Ectodermal cell (in vitro differentiated cells): ENCODE measurements at regions not wholly inside any gene's neighbourhood (a gene's known extent, or its start where the extent isn't known, plus 50 kb on each side); places are given as distances from the start of the nearest gene placed in this dataset.
"Not testable (repeated sequence)": the region's sequence is repeated elsewhere in the genome, so short reads cannot be mapped to it uniquely, and the experiment has no call there.

Source experiments
- H3K27ac ChIP-seq: 2 replicates; pipeline ENCODE4 v1.7.0; 2013; ENCODE audit warnings: mild to moderate bottlenecking, low read depth, low read length; ENCODE audit not compliant: insufficient read depth, poor library complexity, severe bottlenecking
- H3K27me3 ChIP-seq: 2 replicates; pipeline ENCODE4 v1.7.0; 2013; ENCODE audit warnings: mild to moderate bottlenecking, low read length; ENCODE audit not compliant: insufficient read depth, control insufficient read depth, poor library complexity, severe bottlenecking
- H3K36me3 ChIP-seq: one replicate; pipeline ENCODE4 v1.7.0; 2013; ENCODE audit warnings: low read length; ENCODE audit not compliant: control insufficient read depth, insufficient read depth
- H3K4me1 ChIP-seq: one replicate; pipeline ENCODE4 v1.7.0; 2013; ENCODE audit warnings: low read length; ENCODE audit not compliant: control insufficient read depth, insufficient read depth
- H3K4me3 ChIP-seq: 2 replicates; pipeline ENCODE4 v1.7.0; 2013; ENCODE audit warnings: low read depth, low read length, control low read depth; ENCODE audit not compliant: insufficient read depth
- H3K9me3 ChIP-seq: 2 replicates; pipeline ENCODE4 v1.7.0; 2013; ENCODE audit warnings: mild to moderate bottlenecking, low read length, moderate library complexity; ENCODE audit not compliant: control insufficient read depth
- WGBS, 2 experiments: methylation state at CpG; one replicate each; pipeline ENCODE4 v1.1.7; 2013; ENCODE audit warnings: missing lambda C conversion rate in 2 of 2; 5-methylcytosine and 5-hydroxymethylcytosine counted together

DNA sequence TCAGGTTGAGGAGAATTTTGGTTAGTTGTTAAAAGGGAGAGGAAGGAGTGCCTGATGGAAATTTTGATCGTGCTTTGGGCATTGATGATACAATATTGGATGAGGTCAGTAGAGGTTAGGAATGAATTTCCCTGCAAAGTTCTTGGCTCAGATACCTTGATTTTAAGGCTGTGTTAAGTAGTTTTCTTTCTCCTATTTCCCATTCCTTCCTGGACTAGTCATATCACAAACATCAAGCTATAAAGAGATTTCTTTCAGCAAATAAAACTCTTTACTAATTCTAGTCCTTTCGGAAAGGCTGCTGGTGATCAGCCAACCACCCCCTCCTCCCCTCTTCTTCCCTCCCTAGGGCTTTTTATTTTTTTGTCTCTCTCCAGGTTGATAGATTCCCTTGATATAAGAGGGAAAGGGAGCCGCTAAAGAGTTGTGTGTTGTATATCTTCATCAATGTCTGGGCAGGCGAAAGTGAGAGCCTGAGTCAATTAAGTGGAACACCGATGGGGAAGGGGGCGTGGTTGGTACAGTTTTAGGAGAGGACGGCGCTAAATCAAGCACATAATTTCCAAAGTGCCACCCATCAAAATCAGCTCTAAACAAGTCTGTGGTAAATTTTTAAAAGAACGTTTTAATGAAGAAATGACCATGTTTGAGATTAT is 100.1 kb upstream of the PLXNA2 start:
- Histone ChIP-seq H3K27ac (no peak overlapping the region), H3K27me3 (peaks cover 24% of the 10 kb centered on the region), H3K4me3 (no peak overlapping the region), H3K9me3 (no peaks in the 10 kb centered on the region), H3K4me1 (peaks cover 13% of the 10 kb centered on the region), H3K36me3 (no peaks in the 10 kb centered on the region)
- WGBS, 2 experiments: 87 to 92% methylated on average over 7 to 9 of the region's 9 CpGs

DNA sequence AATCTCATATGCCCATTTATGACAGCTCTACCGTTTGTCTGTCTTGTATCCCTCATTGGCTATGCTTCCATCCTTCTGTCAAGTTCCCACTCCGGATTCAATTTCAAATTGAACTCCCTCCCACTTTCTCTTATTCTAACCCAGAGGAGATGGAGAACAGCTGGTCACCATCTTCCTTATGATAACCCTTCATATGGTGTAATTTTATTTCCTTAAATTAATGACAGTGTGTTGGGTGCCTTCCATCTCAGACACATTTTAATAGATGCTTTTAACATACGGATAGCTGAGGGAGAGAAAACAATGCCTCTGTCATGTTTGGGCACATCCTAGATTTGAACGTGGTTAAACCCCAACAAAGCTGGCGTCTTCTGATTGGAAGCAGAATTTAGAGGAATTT is 103.0 kb upstream of the PLXNA2 start:
- Histone ChIP-seq H3K9me3 (no peaks in the 10 kb centered on the region), H3K4me3 (no peak overlapping the region), H3K27ac (no peak overlapping the region), H3K36me3 (no peaks in the 10 kb centered on the region), H3K4me1 (peaks cover 23% of the 10 kb centered on the region), H3K27me3 (peaks cover 24% of the 10 kb centered on the region)
- WGBS, 2 experiments: 90 to 95% methylated on average over 5 of the region's 5 CpGs

DNA sequence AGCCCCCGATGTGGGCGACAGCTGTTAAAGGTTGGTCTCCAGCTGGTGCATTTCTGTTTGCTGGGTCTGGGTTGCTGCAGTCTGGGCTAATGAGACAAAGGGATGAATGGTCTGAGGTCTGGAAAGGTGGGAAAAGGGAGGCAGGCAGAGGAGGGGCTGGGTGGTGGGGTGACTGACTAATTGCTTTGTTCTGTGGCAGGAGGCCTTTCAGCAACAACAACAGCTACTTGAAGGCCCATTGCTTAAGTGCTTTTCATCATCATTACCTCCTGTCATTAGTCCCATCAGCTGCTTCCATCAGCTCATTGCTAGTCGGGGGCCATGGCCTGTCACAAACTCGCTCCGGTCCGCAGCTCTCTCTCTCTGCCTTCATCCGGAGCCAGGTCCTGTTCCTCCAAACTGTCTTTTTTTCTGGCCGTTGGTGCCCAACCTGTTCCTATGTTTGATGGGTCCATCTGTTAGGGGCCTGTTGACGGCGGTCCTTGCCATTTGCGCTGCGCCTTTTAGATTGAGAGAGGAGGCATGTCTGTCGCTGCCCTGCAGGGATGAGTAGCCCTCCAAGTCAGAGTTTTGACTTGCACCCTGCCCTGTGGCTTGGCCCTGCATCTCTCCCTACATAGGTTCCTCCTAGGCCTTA is 105.6 kb upstream of the PLXNA2 start:
- Histone ChIP-seq H3K9me3 (no peaks in the 10 kb centered on the region), H3K4me1 (peaks cover 19% of the 10 kb centered on the region), H3K4me3 (no peak overlapping the region), H3K27me3 (peaks cover 24% of the 10 kb centered on the region), H3K36me3 (no peaks in the 10 kb centered on the region), H3K27ac (no peak overlapping the region)
- whole genome bisulfite sequencing, 2 experiments: 52 to 57% methylated on average over 13 of the region's 13 CpGs

DNA sequence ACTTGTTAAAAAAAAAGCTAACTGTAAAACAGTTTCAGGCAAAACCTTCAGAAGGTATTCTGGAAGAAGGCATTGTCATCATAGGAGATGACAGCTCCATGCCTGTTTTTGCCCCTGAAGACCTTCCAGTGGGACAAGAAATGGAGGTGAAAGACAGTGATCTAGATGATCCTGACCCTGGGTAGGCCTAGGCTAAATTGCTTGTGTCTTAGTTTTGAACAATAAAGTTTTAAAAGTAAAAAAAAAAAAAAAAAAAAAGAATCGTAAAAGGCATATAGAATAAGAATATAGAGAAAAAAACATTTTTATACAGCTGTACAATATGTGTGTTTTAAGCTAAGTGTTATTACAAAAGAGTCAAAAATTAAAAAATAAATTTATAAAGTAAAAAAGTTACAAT is 106.6 kb upstream of the PLXNA2 start:
- H3K4me1 ChIP-seq: peaks cover 23% of the 10 kb centered on the region
- WGBS, 2 experiments: no CpG with 5 or more reads among the region's 1 CpG

DNA sequence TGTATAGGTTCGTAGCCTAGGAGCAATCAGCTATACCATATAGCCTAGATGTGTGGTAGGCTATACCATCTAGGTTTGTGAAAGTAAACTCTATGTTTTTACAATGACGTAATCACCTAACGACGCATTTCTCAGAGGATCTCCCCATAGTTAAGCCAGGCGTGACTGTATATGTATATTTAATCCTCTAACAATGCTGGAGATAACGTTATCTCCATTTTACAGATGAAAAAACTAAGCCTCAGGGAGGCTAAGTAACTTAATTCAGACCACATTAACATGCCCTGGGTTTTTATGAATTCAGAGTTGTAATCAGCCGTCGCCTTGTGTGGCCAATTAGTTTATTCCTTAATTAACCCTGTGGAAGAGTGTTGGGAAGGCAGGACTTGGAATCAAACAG is 107.7 kb upstream of the PLXNA2 start:
- H3K27me3 ChIP-seq: peaks cover 15% of the 10 kb centered on the region
- H3K4me3 ChIP-seq: no peak overlapping the region
- no peak overlapping the region for H3K27ac ChIP-seq
- H3K9me3 ChIP-seq: no peaks in the 10 kb centered on the region
- peaks cover 26% of the 10 kb centered on the region for H3K4me1 ChIP-seq
- WGBS, 2 experiments: 96 to 97% methylated on average over 8 of the region's 8 CpGs
- H3K36me3 ChIP-seq: no peaks in the 10 kb centered on the region

More for the DNA sequence above, 106.6 kb upstream of the PLXNA2 start:
- Histone ChIP-seq H3K4me3 (no peak overlapping the region), H3K27ac (no peak overlapping the region), H3K27me3 (peaks cover 18% of the 10 kb centered on the region), H3K9me3 (no peaks in the 10 kb centered on the region), H3K36me3 (no peaks in the 10 kb centered on the region)

DNA sequence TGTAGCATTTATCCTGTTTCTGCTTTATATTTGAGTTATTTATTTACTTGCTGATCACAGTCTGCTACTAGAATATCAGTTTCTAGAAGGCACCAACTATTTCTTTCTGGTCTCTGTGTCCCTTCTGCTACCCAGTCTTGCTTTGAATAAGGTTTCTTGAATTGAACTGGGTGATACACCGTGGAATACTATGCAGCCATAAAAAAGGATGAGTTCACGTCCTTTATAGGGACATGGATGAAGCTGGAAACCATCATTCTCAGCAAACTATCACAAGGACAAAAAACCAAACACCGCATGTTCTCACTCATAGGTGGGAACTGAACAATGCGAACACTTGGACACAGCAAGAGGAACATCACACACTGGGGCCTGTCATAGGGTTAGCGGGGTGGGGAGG is 109.6 kb upstream of the PLXNA2 start:
- WGBS, 2 experiments: 90 to 94% methylated on average over 4 to 5 of the region's 5 CpGs
- H3K9me3 ChIP-seq, H3K27ac ChIP-seq, H3K36me3 ChIP-seq, H3K4me3 ChIP-seq, H3K27me3 ChIP-seq: not testable (repeated sequence)
- peaks cover 26% of the 10 kb centered on the region for H3K4me1 ChIP-seq

DNA sequence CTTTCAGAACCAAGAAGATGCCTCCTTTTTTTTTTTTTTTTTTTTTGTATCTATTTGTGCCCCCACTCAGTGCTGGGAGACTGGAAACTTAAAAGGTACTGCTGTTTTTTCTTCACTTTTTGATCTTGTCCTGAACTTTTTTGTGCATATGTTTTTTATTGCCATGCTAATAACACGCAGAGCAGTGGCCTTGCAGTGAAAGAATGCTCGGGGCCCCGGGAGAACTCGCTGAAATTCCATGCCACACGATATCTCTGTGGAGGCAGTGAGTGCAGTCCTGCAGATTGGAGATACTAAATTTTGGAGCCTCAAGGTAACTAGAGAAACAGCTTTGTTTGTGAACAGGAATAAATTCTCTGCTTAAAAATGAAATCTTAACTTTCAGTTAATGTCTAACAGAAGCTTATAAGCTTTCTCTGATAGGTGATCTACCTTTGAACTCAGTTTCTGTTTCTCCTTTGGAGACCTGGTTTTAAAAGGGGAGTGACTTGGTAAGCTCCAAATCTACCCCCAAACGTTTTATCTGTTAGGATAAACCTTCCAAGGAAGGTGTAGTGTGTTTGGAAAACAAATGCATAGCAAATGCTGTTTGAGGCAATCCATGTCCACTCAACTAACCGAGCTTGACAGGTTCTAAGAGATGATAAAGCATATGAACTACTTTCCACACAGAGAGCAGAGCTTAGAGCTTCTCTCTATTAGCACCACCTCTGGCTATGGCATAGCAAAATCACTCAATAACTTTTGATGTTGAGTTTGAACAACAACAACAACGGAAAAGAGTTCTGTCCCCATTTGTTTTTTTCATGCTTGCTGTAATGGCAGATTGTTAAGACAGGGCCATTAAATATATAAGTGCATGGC is 113.7 kb upstream of the PLXNA2 start:
- no peaks in the 10 kb centered on the region for H3K27me3 ChIP-seq
- H3K27ac ChIP-seq: no peak overlapping the region
- H3K36me3 ChIP-seq: no peaks in the 10 kb centered on the region
- H3K4me1 ChIP-seq: peaks cover 12% of the 10 kb centered on the region
- H3K9me3 ChIP-seq: no peaks in the 10 kb centered on the region
- H3K4me3 ChIP-seq: no peak overlapping the region
- 87 to 89% methylated on average over 7 to 8 of the region's 8 CpGs for WGBS, 2 experiments

DNA sequence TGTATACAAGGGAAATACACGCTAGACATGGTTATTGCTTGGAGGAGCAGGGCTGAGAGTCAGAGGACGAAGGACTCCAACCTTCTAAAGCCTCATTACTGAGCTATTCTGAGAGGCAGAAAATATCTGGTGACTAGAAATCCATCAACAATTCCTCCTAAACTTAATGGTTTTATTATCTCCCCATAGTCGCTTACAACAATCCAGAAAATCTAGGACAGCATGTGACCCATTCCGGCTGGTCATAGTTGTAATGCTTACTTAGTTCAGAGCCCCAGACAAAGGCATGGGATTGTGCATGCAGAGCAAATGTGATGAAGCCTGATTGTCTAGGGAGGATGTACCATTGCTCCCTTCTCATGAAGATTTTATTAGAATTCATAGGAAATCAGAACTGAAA is 114.5 kb upstream of the PLXNA2 start:
- H3K36me3 ChIP-seq: no peaks in the 10 kb centered on the region
- H3K27ac ChIP-seq: no peak overlapping the region
- WGBS, 2 experiments: 90 to 97% methylated on average over 4 of the region's 4 CpGs
- H3K9me3 ChIP-seq: no peaks in the 10 kb centered on the region
- H3K27me3 ChIP-seq: no peaks in the 10 kb centered on the region
- H3K4me3 ChIP-seq: no peak overlapping the region
- peaks cover 12% of the 10 kb centered on the region for H3K4me1 ChIP-seq

DNA sequence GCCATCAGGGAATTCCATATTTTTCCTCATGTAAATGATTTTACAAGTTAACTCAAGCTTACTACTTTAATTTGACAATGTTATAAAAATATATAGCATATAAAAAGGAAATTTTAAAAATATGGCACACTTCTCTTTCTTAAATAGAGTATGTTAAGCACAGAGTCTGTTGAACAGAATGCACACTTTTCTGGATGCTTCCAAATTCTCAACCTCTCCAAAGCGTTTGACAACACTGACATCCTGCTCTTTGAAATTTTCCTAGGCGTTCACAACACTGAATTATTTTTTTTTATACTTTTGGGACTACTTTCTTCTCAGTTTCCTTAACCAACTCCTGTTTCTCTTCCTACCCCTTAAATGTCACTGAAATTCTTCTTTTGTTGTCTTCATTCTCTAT is 117.8 kb upstream of the PLXNA2 start:
- no peaks in the 10 kb centered on the region for H3K27me3 ChIP-seq
- H3K36me3 ChIP-seq: no peaks in the 10 kb centered on the region
- H3K4me3 ChIP-seq: no peak overlapping the region
- H3K27ac ChIP-seq: no peak overlapping the region
- H3K9me3 ChIP-seq: no peaks in the 10 kb centered on the region
- H3K4me1 ChIP-seq: no peaks in the 10 kb centered on the region
- 83 to 94% methylated on average over 2 of the region's 2 CpGs for WGBS, 2 experiments

DNA sequence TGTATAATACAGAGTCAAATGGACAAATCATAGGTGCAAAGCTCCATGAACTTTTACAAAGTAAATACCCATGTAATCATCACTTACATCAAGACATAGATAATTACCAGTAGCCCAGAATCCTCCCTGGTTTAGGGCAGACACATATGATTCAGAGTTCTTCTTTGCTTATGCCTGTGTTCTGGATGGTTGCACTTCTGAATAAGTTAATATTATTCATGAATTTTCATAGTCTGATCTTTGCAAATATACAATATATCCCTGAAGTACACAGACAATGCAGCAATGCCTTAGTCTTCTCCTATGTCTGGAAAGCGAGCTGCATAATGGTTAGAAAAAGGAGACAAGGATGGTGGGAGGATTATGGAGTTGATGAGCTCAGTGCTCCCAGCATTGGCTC is 122.4 kb upstream of the PLXNA2 start:
- H3K36me3 ChIP-seq: no peaks in the 10 kb centered on the region
- H3K27ac ChIP-seq: no peak overlapping the region
- no peaks in the 10 kb centered on the region for H3K9me3 ChIP-seq
- H3K27me3 ChIP-seq: no peaks in the 10 kb centered on the region
- no peaks in the 10 kb centered on the region for H3K4me1 ChIP-seq
- H3K4me3 ChIP-seq: no peak overlapping the region
- WGBS, 2 experiments: 89 to 100% methylated on average over 1 of the region's 1 CpG
